HCT116 (cell line): ENCODE measurements at regions not wholly inside any gene's neighbourhood (a gene's known extent, or its start where the extent isn't known, plus 50 kb on each side); places are given as distances from the start of the nearest gene placed in this dataset.

ENCODE experiments used
- ATAC-seq: fragments of 200-7000 bp; cut with Tn5 transposase; 2 replicates; pipeline ENCODE4 v1.9.1; 2020; ENCODE audit warnings: mild to moderate bottlenecking, moderate library complexity
- BruUV-seq: library from RNA; stranded (reverse); fragments of 400-500 nt; replicated peaks from 2 replicates; lab custom pipeline; 2021; lab: Mats Ljungman, UMichigan
- CTCF ChIA-PET: fragments of 300-600 bp; sonication (Branson Sonifier 250); formaldehyde crosslinking; loops from one replicate; lab custom pipeline; 2021; ENCODE audit warnings: antibody characterized with exemption; lab: Charles Lee
- POLR2A ChIA-PET: fragments of 300-600, 350-600 bp; sonication (Branson Sonifier 250); formaldehyde crosslinking; loops from one replicate; lab custom pipeline; 2021; ENCODE audit warnings: antibody characterized with exemption; lab: Charles Lee
- RAD21 ChIA-PET, 2 experiments: fragments of 300-600 bp; sonication (Branson Sonifier 250); formaldehyde crosslinking; loops; one replicate each; lab custom pipeline; 2023; ENCODE audit warnings: low total read pairs in 2 of 2; ENCODE audit not compliant: uncharacterized antibody in 2 of 2, unreplicated experiment in 2 of 2, low non-redundant PET in 1 of 2; lab: Charles Lee
- DNase-seq: peaks from one replicate; pipeline ENCODE4 v3.0.0-alpha.2; 2010; ENCODE audit warnings: low read depth, low spot score
- H2AFZ ChIP-seq: fragments of 200-600 bp; shearing (Covaris generic), sonication (generic); 2 replicates; pipeline ENCODE4 v1.6.1; 2017; ENCODE audit warnings: low read depth, mixed run types, mixed read lengths, antibody characterized with exemption, low read length; ENCODE audit not compliant: poor library complexity, severe bottlenecking
- H3K27ac ChIP-seq: 2 replicates; pipeline ENCODE4 v1.5.1; 2012; ENCODE audit warnings: low read depth, low read length
- H3K27me3 ChIP-seq: fragments of 200-600 bp; sonication (generic); 2 replicates; pipeline ENCODE4 v1.6.1; 2016; ENCODE audit warnings: mixed run types, low read length, mixed read lengths; ENCODE audit not compliant: insufficient read depth
- H3K36me3 ChIP-seq, 2 experiments: fragments of 200-500 bp in 1 of 2; fragments of 200-600 bp in 1 of 2; sonication (Bioruptor generic) in 1 of 2; sonication (generic) in 1 of 2; 2 replicates each; pipeline versions ENCODE4 v1.5.1 to v1.6.1; 2014 to 2016; ENCODE audit warnings: low read length in 2 of 2, inconsistent platforms in 1 of 2, mixed read lengths in 1 of 2, mixed run types in 1 of 2; ENCODE audit not compliant: insufficient read depth in 2 of 2, control insufficient read depth in 1 of 2
- H3K4me1 ChIP-seq, 2 experiments: fragments of 200-600 bp in 1 of 2; sonication (generic) in 1 of 2; 2 replicates each; pipeline versions ENCODE4 v1.5.1 to v1.6.1; 2012 to 2017; ENCODE audit warnings: low read length in 2 of 2, inconsistent platforms in 1 of 2, mild to moderate bottlenecking in 1 of 2, mixed read lengths in 1 of 2, mixed run types in 1 of 2, moderate library complexity in 1 of 2; ENCODE audit not compliant: insufficient read depth in 2 of 2, control insufficient read depth in 1 of 2
- H3K4me2 ChIP-seq: fragments of 200-600 bp; sonication (generic); 2 replicates; pipeline ENCODE4 v1.6.1; 2017; ENCODE audit warnings: mixed run types, low read length, mixed read lengths
- H3K4me3 ChIP-seq, 2 experiments: fragments of 200-600 bp in 1 of 2; sonication (generic) in 1 of 2; replicated peaks in 1 of 2; 2 replicates each; pipeline ENCODE4 v1.5.1; 2011 to 2016; ENCODE audit warnings: low read length in 2 of 2, control low read depth in 1 of 2, low read depth in 1 of 2, mild to moderate bottlenecking in 1 of 2, mixed read lengths in 1 of 2, mixed run types in 1 of 2
- H3K79me2 ChIP-seq: fragments of 200-600 bp; sonication (generic); 2 replicates; pipeline ENCODE4 v1.6.1; 2017; ENCODE audit warnings: mild to moderate bottlenecking, mixed run types, low read length, moderate library complexity, mixed read lengths; ENCODE audit not compliant: insufficient read depth
- H3K9ac ChIP-seq: fragments of 200-600 bp; sonication (generic); 2 replicates; pipeline ENCODE4 v1.6.1; 2016; ENCODE audit warnings: low read length, mixed read lengths
- H3K9me2 ChIP-seq: fragments of 200-600 bp; sonication (generic), shearing (Covaris generic); 2 replicates; pipeline ENCODE4 v1.6.1; 2017; ENCODE audit warnings: mixed run types, mild to moderate bottlenecking, moderate library complexity; ENCODE audit not compliant: insufficient read depth
- H3K9me3 ChIP-seq, 2 experiments: fragments of 200-500 bp in 1 of 2; fragments of 200-600 bp in 1 of 2; sonication (Bioruptor generic) in 1 of 2; sonication (generic) in 1 of 2; 2 replicates each; pipeline ENCODE4 v1.6.1; 2014 to 2017; ENCODE audit warnings: low read length in 2 of 2, mixed read lengths in 2 of 2, inconsistent platforms in 1 of 2, low read depth in 1 of 2, mild to moderate bottlenecking in 1 of 2, mixed run types in 1 of 2, moderate library complexity in 1 of 2; ENCODE audit not compliant: control insufficient read depth in 1 of 2, insufficient read depth in 1 of 2
- H4K20me1 ChIP-seq: fragments of 200-600 bp; sonication (generic), shearing (Covaris generic); 2 replicates; pipeline ENCODE4 v1.6.1; 2017; ENCODE audit warnings: mixed run types, mild to moderate bottlenecking, moderate library complexity; ENCODE audit not compliant: insufficient read depth
- ATF3 ChIP-seq: IDR thresholded peaks from 2 replicates; pipeline ENCODE4 v1.6.1; 2012
- EGR1 ChIP-seq: IDR thresholded peaks from 2 replicates; pipeline ENCODE4 v1.6.1; 2012; ENCODE audit warnings: low read depth
- EZH2 ChIP-seq: fragments of 200-600 bp; sonication (generic); IDR thresholded peaks from 2 replicates; pipeline ENCODE4 v1.6.1; 2017; ENCODE audit warnings: antibody characterized with exemption, mixed run types
- EZH2phosphoT487 ChIP-seq: fragments of 200-600 bp; IDR thresholded peaks from 2 replicates; pipeline ENCODE4 v1.6.1; 2018; ENCODE audit warnings: antibody characterized with exemption, borderline replicate concordance
- JUND ChIP-seq: IDR thresholded peaks from 2 replicates; pipeline ENCODE4 v1.6.1; 2012
- MAX ChIP-seq: IDR thresholded peaks from 2 replicates; pipeline ENCODE4 v1.6.1; 2012
- RAD21 ChIP-seq: IDR thresholded peaks from 2 replicates; pipeline ENCODE4 v1.6.1; 2012; ENCODE audit warnings: low read depth, mild to moderate bottlenecking
- REST ChIP-seq: IDR thresholded peaks from 2 replicates; pipeline ENCODE4 v1.6.1; 2012; ENCODE audit warnings: low read depth
- SIN3A ChIP-seq: IDR thresholded peaks from 2 replicates; pipeline ENCODE4 v1.6.1; 2012; ENCODE audit warnings: low read depth
- SP1 ChIP-seq: IDR thresholded peaks from 2 replicates; pipeline ENCODE4 v1.6.1; 2012; ENCODE audit warnings: low read depth
- TCF7L2 ChIP-seq: IDR thresholded peaks from 2 replicates; pipeline ENCODE4 v1.7.0; 2011; ENCODE audit warnings: borderline replicate concordance, inconsistent platforms; ENCODE audit not compliant: insufficient read depth, insufficient read length; ENCODE audit errors: extremely low read depth
- ZBTB33 ChIP-seq: IDR thresholded peaks from 2 replicates; pipeline ENCODE4 v1.6.1; 2011; ENCODE audit warnings: mild to moderate bottlenecking, low read length, moderate library complexity; ENCODE audit not compliant: insufficient replicate concordance; ENCODE audit errors: extremely low read depth
- ZFX ChIP-seq: fragments of 450-650 bp; IDR thresholded peaks from 2 replicates; pipeline ENCODE4 v1.6.1; 2017
- ZNF274 ChIP-seq: fragments of 200-500 bp; sonication (Bioruptor generic); IDR thresholded peaks from 2 replicates; pipeline ENCODE4 v1.6.1; 2014; ENCODE audit warnings: mild to moderate bottlenecking, low read depth, low read length, inconsistent platforms
- intact Hi-C: fragments of 100-400 bp; cut with micrococcal nuclease; formaldehyde crosslinking; loops from 2 replicates; pipeline ENCODE4 v1.10.0; 2022

GRCh38 chr4:123890889-123891288, 494.3 kb downstream of the SPRY1 start:
- Histone ChIP-seq H3K4me2 (no peak overlapping the region), H3K27me3 (no peaks in the 10 kb centered on the region), H3K79me2 (no peaks in the 10 kb centered on the region), H3K36me3 (no peaks in the 10 kb centered on the region), H3K9ac (no peak overlapping the region), H3K9me3 (no peaks in the 10 kb centered on the region), H3K4me1 (no peaks in the 10 kb centered on the region), H4K20me1 (no peaks in the 10 kb centered on the region), H3K27ac (no peak overlapping the region), H3K4me3 (no peak overlapping the region), H3K9me2 (no peaks in the 10 kb centered on the region), H2AFZ (no peak overlapping the region)
- ChIA-PET CTCF (no interaction called here), POLR2A (no interaction called here), RAD21 (no interaction called here)
- no TSS peak for BruUV-seq
- DNase-seq (no peak), ATAC-seq (no peak)
- TF ChIP-seq ZNF274 = no peak
- TF ChIP-seq JUND = no peak
- TF ChIP-seq SIN3A = no peak
- TF ChIP-seq SP1 = no peak
- no peak for TF ChIP-seq EZH2phosphoT487
- TF ChIP-seq REST = no peak
- no peak for TF ChIP-seq EGR1
- TF ChIP-seq ZFX = no peak
- TF ChIP-seq EZH2 = no peak
- TF ChIP-seq ZBTB33 = no peak
- no peak for TF ChIP-seq ATF3
- no peak for TF ChIP-seq TCF7L2
- TF ChIP-seq MAX = no peak
- TF ChIP-seq RAD21 = no peak
- intact Hi-C loops = no loop called here
